HG03520 (cell line): ENCODE measurements at regions not wholly inside any gene's neighbourhood (a gene's known extent, or its start where the extent isn't known, plus 50 kb on each side); places are given as distances from the start of the nearest gene placed in this dataset.
"Not testable (repeated sequence)": the region's sequence is repeated elsewhere in the genome, so short reads cannot be mapped to it uniquely, and the experiment has no call there.

Experiments used
- ATAC-seq: cut with Tn5 transposase; IDR thresholded peaks from one replicate; pipeline ENCODE4 v1.9.1; 2021; ENCODE audit warnings: mild to moderate bottlenecking, moderate library complexity; ENCODE audit not compliant: unreplicated experiment

GRCh38 chr1:194067772-194068171 lies 881.4 kb upstream of the B3GALT2 start:
- no peak for ATAC-seq

- no peak for ATAC-seq
Measured at GRCh38 chr1:194062962-194063361, 876.5 kb upstream of the B3GALT2 start.

GRCh38 chr1:194062526-194062925 lies 876.1 kb upstream of the B3GALT2 start:
- ATAC-seq = no peak

- ATAC-seq = no peak
Measured at GRCh38 chr1:194060481-194060880, 874.1 kb upstream of the B3GALT2 start.

DNA sequence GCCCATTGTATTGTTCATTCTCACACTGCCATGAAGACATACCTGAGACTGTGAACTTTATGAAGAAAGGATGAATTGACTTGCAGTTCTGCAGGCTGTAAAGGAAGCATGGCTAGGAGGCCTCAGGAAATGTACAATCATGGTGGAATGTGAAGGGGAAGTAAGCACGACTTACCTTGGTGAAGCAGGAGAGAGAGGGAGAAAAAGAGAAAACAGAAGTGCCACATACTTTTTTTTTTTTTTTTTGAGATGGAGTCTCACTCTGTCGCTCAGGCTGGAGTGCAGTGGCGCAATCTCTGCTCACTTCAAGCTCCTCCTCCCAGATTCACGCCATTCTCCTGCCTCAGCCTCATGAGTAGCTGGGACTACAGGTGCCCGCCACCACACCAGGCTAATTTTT lies 871.9 kb upstream of the B3GALT2 start:
- not testable (repeated sequence) for ATAC-seq

DNA sequence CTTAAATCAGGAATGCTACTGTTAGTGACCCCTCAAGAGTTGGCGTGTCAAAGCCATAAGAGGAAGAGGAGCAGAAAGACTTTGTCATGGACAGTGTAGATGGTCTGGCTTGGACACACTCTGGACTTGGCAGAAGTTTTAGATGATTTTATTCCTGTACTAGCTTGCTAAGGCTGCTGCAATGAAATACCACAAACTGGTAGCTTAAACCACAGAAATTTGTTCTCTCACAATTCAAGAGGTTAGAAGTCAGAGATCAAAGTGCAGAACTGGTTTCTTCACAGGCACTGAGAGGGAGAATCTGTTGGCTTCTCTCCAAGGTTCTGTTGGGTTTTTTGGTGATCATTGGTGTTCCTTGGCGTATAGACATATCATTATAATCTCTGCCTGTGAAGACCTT lies 869.8 kb upstream of the B3GALT2 start:
- no peak for ATAC-seq

- no peak for ATAC-seq
Measured at GRCh38 chr1:194055536-194055935, 869.1 kb upstream of the B3GALT2 start.

- no peak for ATAC-seq
Measured at GRCh38 chr1:194052514-194053338, 866.3 kb upstream of the B3GALT2 start.

DNA sequence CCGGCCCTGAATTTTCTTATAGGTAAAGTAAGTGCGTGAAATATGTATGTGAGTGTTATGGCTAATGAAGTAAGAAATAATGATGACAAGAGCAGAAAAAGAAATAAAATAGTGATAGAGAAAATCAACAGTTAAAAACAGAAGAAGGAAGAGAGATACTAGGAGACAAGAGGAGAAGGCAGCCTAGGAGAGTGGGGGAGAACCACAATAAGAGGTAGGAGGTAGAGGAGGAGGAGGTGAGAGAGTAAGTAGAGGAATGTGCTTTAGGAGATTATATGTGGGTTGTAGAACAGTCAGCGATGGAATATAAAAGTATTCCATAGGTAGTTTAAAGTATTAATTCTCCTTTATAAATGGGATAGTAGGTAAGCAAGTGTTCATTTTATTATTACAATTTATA lies 861.5 kb upstream of the B3GALT2 start:
- no peak for ATAC-seq

- ATAC-seq = no peak
Measured at GRCh38 chr1:194047206-194047605, 860.8 kb upstream of the B3GALT2 start.

GRCh38 chr1:194045416-194045815 lies 859.0 kb upstream of the B3GALT2 start:
- no peak for ATAC-seq

GRCh38 chr1:194044892-194045291 lies 858.5 kb upstream of the B3GALT2 start:
- ATAC-seq = no peak

DNA sequence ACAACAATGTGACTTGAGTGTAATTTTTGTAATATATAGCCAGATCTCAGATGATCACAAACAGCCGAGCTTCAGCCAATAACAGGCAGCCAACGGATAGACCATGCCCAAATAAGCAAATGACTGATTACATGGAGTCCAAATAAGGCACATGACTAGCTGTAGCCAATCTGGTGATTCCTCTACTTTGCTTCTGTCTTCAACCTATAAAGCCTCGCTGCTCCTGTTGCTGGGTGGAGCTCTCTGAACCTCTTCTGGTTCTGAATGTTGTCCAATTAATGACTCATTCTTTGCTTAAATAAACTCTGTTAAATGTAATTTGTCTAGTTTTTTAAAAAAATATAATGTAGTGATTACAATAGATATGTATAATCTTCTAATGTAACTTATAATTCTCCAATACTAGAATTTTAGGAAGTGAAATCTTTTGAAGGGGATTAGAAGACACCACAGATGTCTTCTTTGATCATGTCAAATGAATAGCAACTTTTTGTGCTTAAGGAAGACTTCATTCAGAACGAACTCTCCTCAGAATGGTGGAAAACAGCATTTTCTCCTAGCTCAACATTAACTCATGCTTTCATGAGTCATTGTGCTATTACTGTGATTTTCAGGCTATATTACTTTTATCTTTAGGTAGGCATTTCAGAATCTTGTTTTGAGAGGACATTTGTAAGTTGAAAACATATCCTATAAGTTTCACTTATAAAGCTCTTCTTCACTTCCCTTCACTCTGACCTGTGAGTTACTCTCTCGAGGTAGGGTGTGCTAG lies 857.8 kb upstream of the B3GALT2 start:
- ATAC-seq = no peak

GRCh38 chr1:194042736-194043135 lies 856.3 kb upstream of the B3GALT2 start:
- no peak for ATAC-seq

GRCh38 chr1:194040496-194040895 lies 854.1 kb upstream of the B3GALT2 start:
- ATAC-seq = no peak

GRCh38 chr1:194039578-194039977 lies 853.2 kb upstream of the B3GALT2 start:
- ATAC-seq = no peak

GRCh38 chr1:194033646-194034045 lies 847.2 kb upstream of the B3GALT2 start:
- ATAC-seq = no peak

- ATAC-seq = no peak
Measured at GRCh38 chr1:194028002-194028401, 841.6 kb upstream of the B3GALT2 start.

DNA sequence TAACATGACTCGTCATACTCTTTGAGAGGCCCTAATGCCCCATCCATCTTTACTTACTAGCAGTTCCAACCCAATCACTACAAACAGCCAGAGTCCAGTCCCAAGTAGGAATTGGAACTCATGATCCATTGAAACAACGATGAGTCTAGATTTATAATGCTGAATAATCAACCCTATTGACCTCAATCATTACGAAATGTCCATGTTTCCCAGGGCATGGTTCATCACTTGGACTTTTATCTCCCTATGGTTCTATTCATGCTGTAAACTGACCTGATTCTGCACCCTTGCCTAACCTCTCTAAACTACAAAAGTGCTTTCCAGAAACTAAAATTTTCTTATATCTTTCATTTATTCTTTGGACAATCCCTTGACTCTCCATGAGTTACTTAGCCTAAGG lies 840.0 kb upstream of the B3GALT2 start:
- ATAC-seq = no peak

GRCh38 chr1:194024659-194025058 lies 838.2 kb upstream of the B3GALT2 start:
- ATAC-seq = no peak

- no peak for ATAC-seq
Measured at GRCh38 chr1:194014014-194014413, 827.6 kb upstream of the B3GALT2 start.

DNA sequence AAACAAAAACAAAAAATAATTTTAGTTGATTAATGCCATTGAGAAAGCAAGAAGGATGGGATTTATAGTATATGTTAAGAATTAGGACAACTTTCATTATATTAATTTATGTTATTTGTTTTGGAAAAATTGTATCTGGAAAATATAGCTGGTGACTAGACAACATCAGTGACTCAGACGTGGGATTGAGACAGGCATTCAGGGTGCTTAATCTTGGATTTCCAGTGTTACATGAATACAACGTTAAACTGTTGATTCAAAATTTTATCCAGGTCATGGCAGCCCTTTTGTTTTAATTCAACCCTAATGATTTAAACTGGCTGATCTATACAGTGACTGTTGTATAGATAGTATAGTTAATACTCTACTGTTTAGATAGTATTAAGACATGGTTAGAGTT lies 827.1 kb upstream of the B3GALT2 start:
- no peak for ATAC-seq
